Activated CD4-positive, CD25-positive, alpha-beta regulatory T cell treated with anti-CD3 and anti-CD28 coated beads, Interleukin-2, amount 50 U/mL, for 72 hours (primary cell): ENCODE measurements at regions not wholly inside any gene's neighbourhood (a gene's known extent, or its start where the extent isn't known, plus 50 kb on each side); places are given as distances from the start of the nearest gene placed in this dataset.

Source experiments
- DNase-seq: peaks from one replicate; pipeline ENCODE4 v3.0.0; 2021

GRCh38 chr12:69065775-69066174 lies 132.8 kb upstream of the CPM start:
- DNase-seq, result no peak

- DNase-seq, result no peak
These were observed 133.8 kb upstream of the CPM start for GRCh38 chr12:69066492-69067373.

DNA sequence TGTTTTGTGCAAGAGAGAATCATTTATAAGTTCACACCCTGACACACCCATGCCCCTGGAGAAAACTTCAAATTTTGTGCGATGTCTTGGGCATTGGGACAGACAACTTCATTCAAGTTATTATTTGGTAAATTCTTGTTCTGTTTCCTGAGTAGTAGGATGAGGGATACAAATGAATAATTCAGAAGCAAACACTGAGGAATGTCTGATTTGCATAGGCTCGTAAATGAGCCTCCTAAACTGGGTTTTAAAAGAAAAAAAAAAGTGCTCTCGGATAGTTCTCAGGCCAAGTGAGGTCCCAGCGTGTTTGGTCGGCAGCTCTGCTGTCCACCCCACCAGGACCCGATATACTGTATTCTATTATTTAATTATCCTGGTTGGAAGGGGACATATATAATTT lies 134.7 kb upstream of the CPM start:
- no peak for DNase-seq

DNA sequence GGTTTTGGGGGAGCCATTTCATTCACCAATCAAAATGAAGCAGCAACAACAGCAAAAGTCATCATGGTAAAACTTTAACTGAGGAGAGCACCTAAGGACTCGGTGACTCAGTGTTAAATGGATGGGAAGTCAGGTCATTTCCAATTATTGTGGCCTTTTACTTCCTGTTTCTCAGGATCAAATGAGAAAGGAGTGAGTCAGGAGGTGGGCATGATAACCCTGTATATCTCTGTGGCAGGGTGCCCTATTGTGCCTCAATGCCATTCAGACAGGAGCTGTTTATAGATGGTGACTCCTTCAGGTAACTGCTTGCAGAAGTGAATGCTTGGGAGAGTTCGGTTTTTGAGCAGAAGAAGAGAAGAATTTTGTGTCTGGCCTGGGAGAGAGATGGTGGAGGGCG lies 135.5 kb upstream of the CPM start:
- no peak for DNase-seq

GRCh38 chr12:69069479-69069878 lies 136.5 kb upstream of the CPM start:
- DNase-seq, result no peak

DNA sequence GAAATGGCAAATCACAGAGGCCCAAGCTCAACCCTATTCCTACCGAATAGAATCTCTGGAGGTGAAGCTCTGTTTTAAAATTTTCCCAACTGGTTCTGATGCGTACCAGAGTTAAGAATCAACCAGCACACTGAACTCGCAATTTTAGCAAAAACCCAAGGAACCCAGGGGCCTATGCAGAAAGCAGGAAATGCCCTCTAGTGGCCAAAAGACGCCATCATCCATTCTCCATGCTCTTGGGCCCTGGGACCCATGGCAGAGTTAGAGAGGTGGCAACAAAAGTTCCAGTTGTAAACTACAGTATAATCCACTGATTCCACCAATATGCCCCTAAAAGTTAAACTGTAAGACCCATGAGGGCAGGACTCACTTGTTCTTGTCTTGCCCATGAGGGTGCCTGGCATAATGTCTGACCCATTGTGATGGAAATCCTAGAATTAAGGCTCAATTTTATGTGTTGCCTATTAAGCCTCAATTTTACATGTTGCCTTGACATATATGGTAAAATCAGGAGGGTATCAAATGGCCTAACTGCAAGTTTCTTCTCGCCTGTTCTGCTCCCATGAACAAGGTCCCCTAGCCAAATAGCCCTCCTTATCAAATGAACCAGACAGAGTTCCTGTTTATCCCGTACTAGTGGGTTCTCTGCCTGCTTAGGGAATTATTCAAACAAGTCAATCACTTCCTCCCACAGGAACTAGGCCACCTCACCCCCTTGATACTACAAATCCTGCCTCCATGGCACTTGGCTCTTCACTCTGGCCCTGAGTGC lies 137.5 kb upstream of the CPM start:
- peak; percentile 63 for DNase-seq

- DNase-seq, result no peak
These were observed 138.1 kb upstream of the CPM start for GRCh38 chr12:69071091-69071370.

GRCh38 chr12:69073035-69073434 lies 140.1 kb upstream of the CPM start:
- no peak for DNase-seq

- DNase-seq, result no peak
These were observed 141.8 kb upstream of the CPM start for GRCh38 chr12:69074556-69075349.

DNA sequence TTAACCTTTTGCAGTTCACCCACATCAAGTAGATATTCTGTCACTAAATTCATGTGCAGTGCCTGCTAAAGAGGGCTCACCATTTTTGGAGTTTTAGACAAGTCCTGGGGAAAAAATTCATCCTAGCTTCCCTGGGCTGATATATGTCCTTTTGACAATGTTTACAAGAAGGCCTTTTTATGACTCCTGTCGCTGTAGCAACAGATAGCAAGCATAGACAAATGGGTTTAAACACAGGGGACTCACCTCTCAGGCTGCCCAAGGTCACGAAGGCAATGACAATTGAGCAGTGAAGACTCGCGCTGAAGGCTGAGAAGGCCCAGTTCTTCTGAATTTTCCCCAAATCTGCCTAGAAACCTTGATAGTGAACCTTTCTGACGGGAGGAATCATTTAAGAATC lies 150.7 kb upstream of the CPM start:
- DNase-seq, result no peak

GRCh38 chr12:69084816-69085378 lies 151.9 kb upstream of the CPM start:
- no peak for DNase-seq

DNA sequence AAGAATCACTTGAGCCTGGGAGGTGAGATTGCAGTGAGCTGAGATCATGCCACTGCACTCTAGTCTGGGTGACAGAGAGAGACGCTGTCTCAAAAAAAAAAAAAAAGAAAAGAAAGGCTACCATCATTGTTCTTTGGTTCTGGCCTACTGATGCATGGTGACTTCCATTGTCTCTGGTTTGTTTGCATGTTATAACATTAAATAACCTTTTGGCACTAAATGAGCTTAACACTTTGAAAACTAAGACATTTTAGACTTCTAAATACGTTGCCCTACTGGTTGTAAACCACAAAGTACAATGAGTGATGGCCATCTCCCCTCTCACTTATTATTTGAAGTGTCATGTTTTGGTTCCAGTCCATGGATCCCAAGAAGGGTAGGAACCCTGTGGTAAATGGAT lies 152.9 kb upstream of the CPM start:
- no peak for DNase-seq

DNA sequence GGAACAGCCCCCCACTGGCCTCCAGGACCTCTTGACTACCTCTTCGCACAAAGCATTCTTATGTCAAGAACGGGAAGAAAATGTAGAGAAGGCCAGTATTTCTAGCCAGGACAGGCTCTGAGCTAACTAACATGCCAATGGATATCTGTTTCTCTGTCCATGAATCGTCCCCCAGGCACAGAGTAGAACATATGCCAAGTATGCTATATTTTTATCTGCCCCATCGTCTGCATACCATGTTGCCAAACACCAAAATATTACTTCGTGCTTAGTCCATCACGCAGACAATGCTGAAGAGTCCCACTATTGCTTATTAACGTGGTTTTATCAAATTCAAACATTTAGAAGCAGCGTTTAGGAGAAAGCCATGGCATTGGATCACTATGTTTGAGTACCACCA lies 151.4 kb upstream of the CPSF6 start:
- no peak for DNase-seq

DNA sequence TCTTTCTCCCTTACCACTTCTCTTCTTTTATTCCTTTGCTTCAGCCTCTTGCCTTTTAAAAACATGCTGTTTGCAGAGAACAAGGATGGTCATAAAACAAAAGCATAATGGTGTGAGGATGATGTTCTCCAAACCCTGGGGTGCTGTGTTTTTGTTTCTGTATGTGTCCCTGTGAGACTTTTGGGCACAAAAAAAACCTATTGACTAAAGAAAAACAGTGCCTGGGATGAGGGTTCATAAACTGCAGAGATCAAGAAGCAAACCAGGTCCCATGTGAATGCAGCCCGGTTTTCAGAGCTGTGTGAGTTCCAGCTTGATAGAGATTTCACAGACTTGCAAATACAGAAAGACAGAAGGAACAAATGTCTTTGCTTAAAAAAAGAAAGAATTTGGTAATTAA lies 148.6 kb upstream of the CPSF6 start:
- no peak for DNase-seq

DNA sequence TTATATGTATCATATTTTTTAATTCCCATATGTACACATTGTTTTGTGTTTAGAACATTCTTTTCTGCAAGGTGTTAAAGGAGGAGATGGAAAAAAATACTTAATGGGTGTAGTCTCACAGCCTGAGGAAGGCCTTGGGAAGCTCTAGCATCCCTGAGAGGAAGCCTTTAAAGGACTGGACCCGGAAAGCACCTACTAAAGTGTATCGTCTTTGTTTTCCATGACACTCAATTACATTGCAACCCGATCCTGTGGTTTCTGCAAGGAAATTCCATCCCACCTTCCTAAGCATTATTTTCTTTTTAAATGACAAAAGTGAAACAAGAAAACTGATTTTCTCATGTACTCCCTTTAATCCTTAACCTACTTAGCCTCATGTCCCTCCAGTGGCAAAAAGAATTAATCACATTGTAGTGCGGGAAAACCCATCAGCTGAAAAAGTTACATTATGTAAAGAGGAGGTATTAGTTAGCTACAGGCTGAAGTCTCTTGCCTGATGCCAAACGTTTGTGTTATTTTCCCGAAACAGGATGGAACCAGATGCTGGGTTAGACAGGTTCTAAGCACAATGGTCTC lies 147.8 kb upstream of the CPSF6 start:
- no peak for DNase-seq

DNA sequence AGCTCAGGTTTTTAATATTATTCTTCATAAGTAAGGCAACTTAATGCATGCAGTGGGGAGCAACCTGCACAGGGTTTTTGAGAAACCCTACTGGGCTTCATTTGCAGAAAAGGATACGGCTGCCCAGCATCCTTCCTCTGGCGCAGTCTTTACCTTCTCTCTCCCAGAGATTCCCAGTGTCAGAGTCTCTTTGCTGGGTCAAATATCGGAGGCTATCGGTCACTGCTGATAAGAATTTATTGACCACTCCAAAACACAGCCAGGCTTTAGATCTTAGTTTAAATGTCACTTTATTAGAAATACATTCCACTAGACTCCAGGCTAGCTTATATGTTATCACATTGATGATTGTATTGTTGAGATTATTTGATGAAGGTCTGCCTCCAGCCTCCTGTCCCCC lies 147.2 kb upstream of the CPSF6 start:
- no peak for DNase-seq

- no peak for DNase-seq
These were observed 144.7 kb upstream of the CPSF6 start for GRCh38 chr12:69094606-69095216.

- no peak for DNase-seq
These were observed 143.4 kb upstream of the CPSF6 start for GRCh38 chr12:69095765-69096477.

GRCh38 chr12:69096669-69097335 lies 142.6 kb upstream of the CPSF6 start:
- DNase-seq, result no peak

GRCh38 chr12:69097619-69098368 lies 141.6 kb upstream of the CPSF6 start:
- DNase-seq, result no peak
